ENCODE measurements at regions not wholly inside any gene's neighbourhood (a gene's known extent, or its start where the extent isn't known, plus 50 kb on each side); places are given as distances from the start of the nearest gene placed in this dataset.

DNA sequence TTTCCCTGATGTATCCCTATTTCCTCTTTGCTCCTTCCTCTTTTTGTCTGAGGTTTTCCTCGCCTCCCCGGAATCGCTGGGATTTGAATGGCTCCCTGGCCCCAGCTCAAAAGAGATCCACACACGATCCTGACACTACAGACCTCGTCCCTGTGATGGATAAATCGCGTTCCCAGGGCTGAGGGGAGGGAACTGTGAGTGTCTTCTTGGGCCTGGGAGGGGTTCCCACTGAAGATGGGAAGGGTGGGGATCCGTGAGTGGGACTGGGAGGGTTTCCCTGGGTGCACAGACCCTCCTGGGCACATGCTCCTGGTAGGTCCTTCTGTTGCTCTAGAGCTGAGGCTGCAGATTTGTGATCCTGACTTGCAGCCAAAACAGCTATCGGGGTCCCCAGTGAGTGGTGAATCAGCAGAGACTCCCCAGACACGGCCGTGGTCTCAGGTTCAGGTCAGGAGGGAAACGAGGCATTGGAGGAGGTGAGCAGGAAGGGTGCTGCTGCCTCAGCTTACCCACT lies 591.0 kb downstream of the PTPRU start:
- no peak for ATAC-seq
- no peak for TF ChIP-seq CSDC2 (CRISPR knock-in tag; IDR thresholded peaks at IDR 0.05)
- no peak for TF ChIP-seq ARNTL (CRISPR knock-in tag; IDR thresholded peaks at IDR 0.05; ENCODE audit: borderline replicate concordance, low read depth)
- no peak for TF ChIP-seq ZFP3 (CRISPR knock-in tag; IDR thresholded peaks at IDR 0.05)
- no peak for TF ChIP-seq ZFP30 (CRISPR knock-in tag; IDR thresholded peaks at IDR 0.05)
- TF ChIP-seq PPARA (CRISPR knock-in tag; IDR thresholded peaks at IDR 0.05; ENCODE audit: borderline replicate concordance): no peak
- no peak for TF ChIP-seq TCF4 (CRISPR knock-in tag; IDR thresholded peaks at IDR 0.05; ENCODE audit: borderline replicate concordance)
- no peak for TF ChIP-seq CREB5 (CRISPR knock-in tag; IDR thresholded peaks at IDR 0.05; ENCODE audit: low read depth)
- no peak for TF ChIP-seq ZNF8 (CRISPR knock-in tag; IDR thresholded peaks at IDR 0.05)
- no peak for TF ChIP-seq BACH2 (CRISPR knock-in tag; IDR thresholded peaks at IDR 0.05; ENCODE audit: borderline replicate concordance)

- TF ChIP-seq ZFP3 (CRISPR knock-in tag; IDR thresholded peaks at IDR 0.05) (no peak), ISL1 (CRISPR knock-in tag; IDR thresholded peaks at IDR 0.05) (no peak), GLIS3 (CRISPR knock-in tag; IDR thresholded peaks at IDR 0.05) (no peak), ZNF70 (CRISPR knock-in tag; IDR thresholded peaks at IDR 0.05) (no peak), CSDC2 (CRISPR knock-in tag; IDR thresholded peaks at IDR 0.05) (no peak), ZFP30 (CRISPR knock-in tag; IDR thresholded peaks at IDR 0.05) (no peak), CREB5 (CRISPR knock-in tag; IDR thresholded peaks at IDR 0.05; ENCODE audit: low read depth) (no peak), BACH2 (CRISPR knock-in tag; IDR thresholded peaks at IDR 0.05; ENCODE audit: borderline replicate concordance) (no peak), TCF4 (CRISPR knock-in tag; IDR thresholded peaks at IDR 0.05; ENCODE audit: borderline replicate concordance) (no peak), ESRRG (CRISPR knock-in tag; IDR thresholded peaks at IDR 0.05) (no peak), OSR1 (CRISPR knock-in tag; IDR thresholded peaks at IDR 0.05) (no peak), TOX (CRISPR knock-in tag; IDR thresholded peaks at IDR 0.05; ENCODE audit: borderline replicate concordance) (no peak), ARNTL (CRISPR knock-in tag; IDR thresholded peaks at IDR 0.05; ENCODE audit: borderline replicate concordance, low read depth) (no peak), TSHZ2 (CRISPR knock-in tag; IDR thresholded peaks at IDR 0.05) (no peak)
- TF ChIP-seq, protein P1, sequence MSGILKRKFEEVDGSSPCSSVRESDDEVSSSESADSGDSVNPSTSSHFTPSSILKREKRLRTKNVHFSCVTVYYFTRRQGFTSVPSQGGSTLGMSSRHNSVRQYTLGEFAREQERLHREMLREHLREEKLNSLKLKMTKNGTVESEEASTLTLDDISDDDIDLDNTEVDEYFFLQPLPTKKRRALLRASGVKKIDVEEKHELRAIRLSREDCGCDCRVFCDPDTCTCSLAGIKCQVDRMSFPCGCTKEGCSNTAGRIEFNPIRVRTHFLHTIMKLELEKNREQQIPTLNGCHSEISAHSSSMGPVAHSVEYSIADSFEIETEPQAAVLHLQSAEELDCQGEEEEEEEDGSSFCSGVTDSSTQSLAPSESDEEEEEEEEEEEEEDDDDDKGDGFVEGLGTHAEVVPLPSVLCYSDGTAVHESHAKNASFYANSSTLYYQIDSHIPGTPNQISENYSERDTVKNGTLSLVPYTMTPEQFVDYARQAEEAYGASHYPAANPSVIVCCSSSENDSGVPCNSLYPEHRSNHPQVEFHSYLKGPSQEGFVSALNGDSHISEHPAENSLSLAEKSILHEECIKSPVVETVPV (CRISPR knock-in tag; IDR thresholded peaks at IDR 0.05): no peak
- ATAC-seq: no peak
These were observed 590.3 kb downstream of the PTPRU start for GRCh38 chr1:29826646-29827045.

DNA sequence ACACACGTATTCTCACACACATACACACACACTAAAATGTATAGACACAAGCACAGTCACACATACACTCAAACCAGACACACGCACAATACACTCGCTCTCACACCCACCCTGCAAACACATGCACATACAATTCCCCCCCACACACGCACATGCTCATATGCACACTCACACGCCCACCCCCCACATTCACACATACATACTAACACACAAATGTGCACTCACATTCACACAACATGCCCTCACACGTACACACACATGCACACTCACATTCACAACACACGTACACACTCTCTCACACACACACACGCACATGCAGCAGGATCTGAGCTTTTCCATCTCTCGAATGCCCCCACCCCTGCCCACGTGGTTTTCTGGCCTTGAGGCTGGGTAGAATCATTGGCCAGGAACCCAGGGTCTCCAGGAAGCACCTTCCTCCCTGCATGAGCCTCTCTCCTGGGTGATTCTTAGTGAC lies 589.7 kb downstream of the PTPRU start:
- TF ChIP-seq BACH2 (CRISPR knock-in tag; IDR thresholded peaks at IDR 0.05; ENCODE audit: borderline replicate concordance): no peak
- no peak for TF ChIP-seq CREB5 (CRISPR knock-in tag; IDR thresholded peaks at IDR 0.05; ENCODE audit: low read depth)

GRCh38 chr1:29825274-29825940 lies 589.1 kb downstream of the PTPRU start:
- no peak for TF ChIP-seq ZNF565 (CRISPR knock-in tag; conservative IDR thresholded peaks at IDR 0.05; ENCODE audit: low read depth)
- no peak for TF ChIP-seq GLIS3 (CRISPR knock-in tag; IDR thresholded peaks at IDR 0.05)
- TF ChIP-seq CREB5 (CRISPR knock-in tag; IDR thresholded peaks at IDR 0.05; ENCODE audit: low read depth): no peak
- TF ChIP-seq POU6F1 (CRISPR knock-in tag; IDR thresholded peaks at IDR 0.05; ENCODE audit: borderline replicate concordance, low read depth): no peak
- no peak for TF ChIP-seq ISL1 (CRISPR knock-in tag; IDR thresholded peaks at IDR 0.05)
- TF ChIP-seq ZNF70 (CRISPR knock-in tag; IDR thresholded peaks at IDR 0.05): no peak
- TF ChIP-seq OSR1 (CRISPR knock-in tag; IDR thresholded peaks at IDR 0.05): no peak
- no peak for TF ChIP-seq ZNF8 (CRISPR knock-in tag; IDR thresholded peaks at IDR 0.05)
- TF ChIP-seq ZFP3 (CRISPR knock-in tag; IDR thresholded peaks at IDR 0.05): no peak
- no peak for TF ChIP-seq ZC3H10 (CRISPR knock-in tag; IDR thresholded peaks at IDR 0.05)

More for the DNA sequence above, 589.7 kb downstream of the PTPRU start:
- ATAC-seq: no peak

More at GRCh38 chr1:29825274-29825940, 589.1 kb downstream of the PTPRU start:
- ATAC-seq: no peak
